ENCODE measurements at regions not wholly inside any gene's neighbourhood (a gene's known extent, or its start where the extent isn't known, plus 50 kb on each side); places are given as distances from the start of the nearest gene placed in this dataset.

DNA sequence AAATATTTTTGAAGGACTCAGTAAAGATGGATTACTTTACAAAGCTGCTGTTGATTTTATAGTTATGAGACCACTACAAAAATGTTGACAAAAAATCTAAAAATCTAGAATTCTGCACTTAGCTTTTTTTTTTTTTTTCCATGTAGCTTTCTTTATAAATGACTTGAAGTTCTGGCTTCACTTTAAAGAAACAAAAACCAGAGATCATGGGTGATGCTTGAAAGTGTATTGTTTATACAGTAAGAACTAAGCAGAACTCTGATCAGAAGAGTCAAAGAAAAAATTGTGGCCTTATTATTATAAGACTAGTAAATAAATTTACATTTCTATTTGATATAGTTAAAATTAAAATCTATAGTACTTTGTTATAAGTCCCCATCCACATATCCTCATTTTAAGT lies 301.7 kb downstream of the BLID start:
- Histone ChIP-seq H3K27me3 (no peaks in the 10 kb centered on the region), H3K4me3 (no peak overlapping the region), H3K36me3 (no peaks in the 10 kb centered on the region), H3K9me3 (peaks cover 0 to 17% (median 4%) of the 10 kb centered on the region in 3 donors), H3K4me1 (no peaks in the 10 kb centered on the region), H3K27ac (no peak overlapping the region)
- no peak for ATAC-seq
- in situ Hi-C loops (cut with MboI; ENCODE audit: low sequenced_read_pairs in 4 of 4) (no loop called here), intact Hi-C loops (cut with DNase I; ENCODE audit: low total_unique reads) (no loop called here)
- no peak for TF ChIP-seq POLR2A (IDR thresholded peaks at IDR 0.05)
- DNase-seq = no peak

DNA sequence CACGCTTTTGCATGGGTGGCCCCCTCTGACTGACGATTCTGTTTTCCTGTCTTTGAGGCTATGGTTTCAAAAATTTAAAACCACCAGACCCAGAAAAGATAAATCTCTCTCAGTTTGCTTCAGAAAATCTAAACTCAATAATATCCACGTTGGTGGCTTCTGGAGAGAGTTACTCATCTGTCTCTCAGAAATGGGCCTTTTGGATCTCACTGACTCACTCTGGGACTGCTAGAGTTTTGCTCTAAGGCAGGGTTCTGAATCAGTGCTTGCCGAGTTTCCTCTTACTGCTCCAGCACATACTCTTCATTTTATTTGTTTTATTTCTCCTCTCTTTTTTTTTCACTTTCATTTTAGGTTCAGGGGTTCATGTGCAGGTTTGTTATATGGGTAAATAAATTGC lies 305.7 kb downstream of the BLID start:
- in situ Hi-C loops (cut with MboI; ENCODE audit: low sequenced_read_pairs in 4 of 4) (no loop called here), intact Hi-C loops (cut with DNase I; ENCODE audit: low total_unique reads) (no loop called here)
- DNase-seq = no peak
- ATAC-seq = no peak
- Histone ChIP-seq H3K36me3 (no peaks in the 10 kb centered on the region), H3K4me3 (no peak overlapping the region), H3K4me1 (no peaks in the 10 kb centered on the region), H3K27me3 (no peaks in the 10 kb centered on the region), H3K27ac (no peak overlapping the region), H3K9me3 (peaks cover 0 to 11% (median 4%) of the 10 kb centered on the region in 3 donors)
- TF ChIP-seq, protein P1, sequence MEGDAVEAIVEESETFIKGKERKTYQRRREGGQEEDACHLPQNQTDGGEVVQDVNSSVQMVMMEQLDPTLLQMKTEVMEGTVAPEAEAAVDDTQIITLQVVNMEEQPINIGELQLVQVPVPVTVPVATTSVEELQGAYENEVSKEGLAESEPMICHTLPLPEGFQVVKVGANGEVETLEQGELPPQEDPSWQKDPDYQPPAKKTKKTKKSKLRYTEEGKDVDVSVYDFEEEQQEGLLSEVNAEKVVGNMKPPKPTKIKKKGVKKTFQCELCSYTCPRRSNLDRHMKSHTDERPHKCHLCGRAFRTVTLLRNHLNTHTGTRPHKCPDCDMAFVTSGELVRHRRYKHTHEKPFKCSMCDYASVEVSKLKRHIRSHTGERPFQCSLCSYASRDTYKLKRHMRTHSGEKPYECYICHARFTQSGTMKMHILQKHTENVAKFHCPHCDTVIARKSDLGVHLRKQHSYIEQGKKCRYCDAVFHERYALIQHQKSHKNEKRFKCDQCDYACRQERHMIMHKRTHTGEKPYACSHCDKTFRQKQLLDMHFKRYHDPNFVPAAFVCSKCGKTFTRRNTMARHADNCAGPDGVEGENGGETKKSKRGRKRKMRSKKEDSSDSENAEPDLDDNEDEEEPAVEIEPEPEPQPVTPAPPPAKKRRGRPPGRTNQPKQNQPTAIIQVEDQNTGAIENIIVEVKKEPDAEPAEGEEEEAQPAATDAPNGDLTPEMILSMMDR (IDR thresholded peaks at IDR 0.05 in 4 of 5, conservative IDR thresholded peaks at IDR 0.05 in 1 of 5) = no peak
- TF ChIP-seq POLR2A (IDR thresholded peaks at IDR 0.05) = no peak

DNA sequence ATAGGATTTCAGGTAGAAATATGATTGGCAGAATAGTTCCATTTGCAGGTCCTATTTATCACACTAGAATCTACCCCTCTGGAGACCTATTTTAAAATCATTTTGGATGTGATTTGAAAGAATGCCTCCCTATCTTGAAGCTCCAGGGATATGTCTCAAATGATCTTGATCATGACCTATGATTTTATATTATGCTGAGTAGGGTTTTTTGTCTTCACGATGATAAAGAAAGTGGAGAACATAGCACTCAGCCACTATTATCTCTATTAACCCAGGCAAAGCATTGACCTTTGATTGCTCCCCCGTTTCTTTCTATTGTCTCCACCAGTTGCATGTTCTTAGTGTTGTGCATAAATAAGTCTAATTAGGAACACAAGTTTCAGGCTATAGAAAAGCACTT lies 307.9 kb downstream of the BLID start:
- Histone ChIP-seq H3K36me3 (no peaks in the 10 kb centered on the region), H3K4me3 (no peak overlapping the region), H3K27me3 (no peaks in the 10 kb centered on the region), H3K27ac (no peak overlapping the region), H3K9me3 (peaks cover 0 to 11% (median 4%) of the 10 kb centered on the region in 3 donors), H3K4me1 (no peaks in the 10 kb centered on the region)
- TF ChIP-seq, protein P1 (IDR thresholded peaks at IDR 0.05 in 4 of 5, conservative IDR thresholded peaks at IDR 0.05 in 1 of 5) = no peak
- no peak for TF ChIP-seq POLR2A (IDR thresholded peaks at IDR 0.05)
- in situ Hi-C loops (cut with MboI; ENCODE audit: low sequenced_read_pairs in 4 of 4) = no loop called here
- intact Hi-C loops (cut with DNase I; ENCODE audit: low total_unique reads) = no loop called here
- no peak for DNase-seq
- ATAC-seq = no peak

DNA sequence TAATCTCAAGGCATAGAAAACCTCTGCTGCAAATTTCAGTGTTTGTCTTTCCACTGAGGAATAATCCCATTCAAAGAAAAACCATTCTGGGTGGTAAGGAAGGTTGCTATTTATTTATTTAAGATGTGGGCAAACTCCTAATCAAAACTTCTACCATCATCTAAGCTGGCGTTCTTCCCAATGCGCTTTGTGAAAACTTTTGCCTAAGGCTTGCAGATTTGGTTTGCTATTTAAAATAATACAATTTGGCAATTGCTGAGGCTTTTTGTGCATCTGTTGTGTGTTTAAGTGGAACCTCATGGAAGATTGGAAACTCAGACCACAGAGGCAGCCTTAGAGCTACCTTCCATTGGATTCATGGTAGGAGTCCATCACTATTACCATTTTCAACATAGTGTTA lies 309.0 kb downstream of the BLID start:
- Histone ChIP-seq H3K4me3 (no peak overlapping the region), H3K9me3 (peaks cover 0 to under 1% (median 0%) of the 10 kb centered on the region in 3 donors), H3K27me3 (no peaks in the 10 kb centered on the region), H3K27ac (no peak overlapping the region), H3K4me1 (no peaks in the 10 kb centered on the region), H3K36me3 (no peaks in the 10 kb centered on the region)
- no peak for DNase-seq
- intact Hi-C loops (cut with DNase I; ENCODE audit: low total_unique reads) (no loop called here), in situ Hi-C loops (cut with MboI; ENCODE audit: low sequenced_read_pairs in 4 of 4) (no loop called here)
- no peak for ATAC-seq
- TF ChIP-seq, protein P1 (IDR thresholded peaks at IDR 0.05 in 4 of 5, conservative IDR thresholded peaks at IDR 0.05 in 1 of 5) = no peak
- TF ChIP-seq POLR2A (IDR thresholded peaks at IDR 0.05) = no peak

DNA sequence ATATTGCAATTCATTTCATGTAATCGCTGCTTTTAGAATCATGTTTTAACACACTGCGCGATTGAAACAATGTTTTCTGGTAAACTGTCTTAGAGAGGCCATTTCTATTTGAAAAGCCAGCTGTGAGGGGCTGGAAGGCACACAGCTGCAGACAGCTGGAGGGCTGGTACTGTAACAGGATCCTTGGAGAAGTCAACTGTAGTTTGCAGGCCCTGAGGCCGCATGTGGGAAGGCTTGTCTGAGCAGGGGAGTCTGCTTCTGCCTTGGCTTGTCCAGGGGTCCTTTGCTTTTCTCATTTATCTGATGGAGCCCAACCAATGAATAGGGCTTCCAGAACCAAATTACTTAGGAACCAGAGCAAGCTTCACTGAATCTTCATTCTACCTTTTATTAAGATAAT lies 313.5 kb downstream of the BLID start:
- intact Hi-C loops (cut with DNase I; ENCODE audit: low total_unique reads) (no loop called here), in situ Hi-C loops (cut with MboI; ENCODE audit: low sequenced_read_pairs in 4 of 4) (no loop called here)
- Histone ChIP-seq H3K4me3 (no peak overlapping the region), H3K27me3 (no peaks in the 10 kb centered on the region), H3K4me1 (no peaks in the 10 kb centered on the region), H3K9me3 (no peaks in the 10 kb centered on the region), H3K36me3 (no peaks in the 10 kb centered on the region), H3K27ac (no peak overlapping the region)
- DNase-seq (no peak), ATAC-seq (no peak)
- TF ChIP-seq POLR2A (IDR thresholded peaks at IDR 0.05) = no peak

DNA sequence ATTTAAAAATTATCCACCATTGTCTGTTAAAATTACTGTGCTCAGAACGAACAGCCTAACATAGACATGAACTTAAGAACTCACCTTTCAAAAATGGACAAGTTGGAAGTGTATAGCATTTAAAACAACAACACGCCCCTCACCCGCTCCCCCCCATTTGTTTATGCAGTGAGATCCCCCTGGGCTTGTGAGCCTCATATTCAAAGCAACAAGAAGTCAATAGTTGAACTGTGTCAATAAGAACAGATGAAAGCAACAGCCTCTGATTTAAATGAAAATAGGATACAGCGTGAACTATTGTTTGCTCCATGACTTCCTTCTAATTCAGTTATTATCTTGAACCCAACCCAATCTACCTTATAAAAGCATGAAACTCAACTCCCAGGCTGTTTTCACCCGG lies 314.2 kb downstream of the BLID start:
- TF ChIP-seq, protein P1 (IDR thresholded peaks at IDR 0.05 in 4 of 5, conservative IDR thresholded peaks at IDR 0.05 in 1 of 5) = no peak
- no peak for TF ChIP-seq POLR2A (IDR thresholded peaks at IDR 0.05)
- ATAC-seq = no peak
- Histone ChIP-seq H3K36me3 (no peaks in the 10 kb centered on the region), H3K4me3 (no peak overlapping the region), H3K27ac (no peak overlapping the region), H3K27me3 (no peaks in the 10 kb centered on the region), H3K4me1 (no peaks in the 10 kb centered on the region), H3K9me3 (no peaks in the 10 kb centered on the region)
- DNase-seq = no peak
- in situ Hi-C loops (cut with MboI; ENCODE audit: low sequenced_read_pairs in 4 of 4) (no loop called here), intact Hi-C loops (cut with DNase I; ENCODE audit: low total_unique reads) (no loop called here)
